ENCODE measurements at regions not wholly inside any gene's neighbourhood (a gene's known extent, or its start where the extent isn't known, plus 50 kb on each side); places are given as distances from the start of the nearest gene placed in this dataset.
"Not testable (repeated sequence)": the region's sequence is repeated elsewhere in the genome, so short reads cannot be mapped to it uniquely, and the experiment has no call there.

DNA sequence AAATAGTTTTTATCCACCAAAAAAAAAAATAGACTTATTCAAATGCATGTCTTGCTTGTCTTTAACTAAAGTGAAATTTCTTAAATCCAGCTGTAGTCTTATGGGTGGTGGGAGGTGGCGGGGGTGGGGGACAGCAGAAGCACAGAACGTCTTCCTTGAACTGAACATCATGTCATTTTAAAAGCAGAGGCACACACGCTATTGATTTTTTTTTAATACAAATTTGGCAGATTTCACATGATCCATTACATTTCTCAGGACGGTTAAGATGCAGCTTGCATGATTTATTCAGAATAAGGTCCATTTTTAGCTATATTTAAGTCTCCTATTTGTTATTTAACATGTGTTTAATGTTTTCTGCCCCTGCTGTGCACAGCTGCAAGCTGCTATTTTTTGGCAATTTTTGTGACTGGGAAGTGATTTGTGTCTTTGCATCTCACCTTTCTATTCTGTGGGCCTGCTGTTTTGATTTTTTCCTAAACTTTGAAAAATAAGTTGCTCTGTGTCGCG, 274.0 kb downstream of the TSHZ3 start:
- no peak for DNase-seq

DNA sequence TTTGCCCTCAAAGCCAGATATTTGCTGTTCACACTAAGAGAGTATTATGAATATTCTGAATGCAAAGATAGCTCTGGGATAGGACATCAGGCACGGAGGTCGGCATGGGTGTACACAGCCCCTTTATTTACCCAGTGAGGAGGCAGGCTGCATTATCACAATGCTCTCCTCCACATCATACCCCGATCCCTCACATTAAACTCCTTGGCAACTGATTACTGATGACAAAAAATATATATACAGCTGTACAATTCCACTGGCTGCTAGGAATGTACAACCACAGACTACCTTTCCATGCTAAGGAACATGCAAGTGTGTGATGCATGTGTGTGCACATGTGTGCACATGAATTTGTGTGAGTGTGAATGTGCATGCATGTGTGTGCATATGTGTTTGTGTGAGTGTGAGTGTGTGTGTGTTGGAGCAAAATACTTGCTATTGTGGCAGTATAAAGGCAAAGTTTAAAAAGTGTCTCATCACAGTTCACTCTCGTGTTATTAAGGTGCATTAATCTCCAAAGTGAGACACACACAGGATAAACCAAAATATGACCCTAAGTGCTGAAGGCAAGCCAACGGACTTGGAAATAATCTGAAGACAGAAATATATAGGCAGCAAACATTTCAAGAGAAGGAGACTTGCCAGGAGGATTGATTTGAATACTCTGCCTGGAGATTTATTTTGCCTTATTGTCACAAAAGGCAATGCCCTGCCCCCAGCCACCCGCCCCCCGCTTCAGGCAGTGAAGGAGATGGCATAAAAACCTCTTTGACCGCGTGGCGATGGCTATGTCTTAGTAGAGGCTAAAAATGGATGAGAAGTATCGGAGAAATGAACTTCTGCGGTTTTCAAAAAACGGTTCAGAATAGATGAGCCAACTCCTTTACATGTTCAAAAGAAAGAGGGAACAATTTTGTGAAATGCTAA, 274.8 kb downstream of the TSHZ3 start:
- no peak for DNase-seq

DNA sequence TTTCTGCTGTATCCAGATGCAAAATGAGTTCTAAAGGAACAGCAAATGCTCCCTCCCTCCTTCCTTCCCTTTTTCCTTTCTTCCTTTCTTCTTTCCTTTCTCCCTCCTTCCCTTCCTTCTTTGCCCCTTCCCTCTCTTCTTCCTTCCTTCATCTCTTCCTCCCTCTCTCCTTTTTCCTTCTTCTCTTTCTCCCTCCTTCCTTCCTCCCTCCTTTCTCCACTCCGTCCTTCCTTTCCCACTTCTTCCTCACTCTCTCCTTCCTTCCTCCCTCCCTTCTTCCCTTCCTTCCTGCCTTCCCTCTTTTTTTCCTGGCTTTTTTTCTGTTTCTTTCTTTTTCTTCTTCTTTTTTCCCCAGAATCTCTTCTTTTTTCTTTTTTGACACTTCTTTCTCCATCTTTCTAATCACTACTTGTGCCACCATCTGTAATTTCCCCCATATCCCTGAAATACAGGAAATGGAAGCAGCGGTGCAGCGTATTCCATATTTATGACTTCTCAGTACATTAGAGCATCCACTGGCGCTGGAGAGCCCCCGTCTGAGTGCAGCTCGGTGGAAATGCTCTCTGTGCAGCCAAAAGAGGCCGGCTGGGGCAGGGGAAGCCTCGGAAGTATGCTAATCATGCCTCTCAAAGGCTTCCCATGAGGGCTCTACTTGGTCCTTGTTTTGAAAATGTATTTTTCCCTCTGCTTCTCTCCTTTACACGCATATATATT, 275.6 kb downstream of the TSHZ3 start:
- DNase-seq: no peak

DNA sequence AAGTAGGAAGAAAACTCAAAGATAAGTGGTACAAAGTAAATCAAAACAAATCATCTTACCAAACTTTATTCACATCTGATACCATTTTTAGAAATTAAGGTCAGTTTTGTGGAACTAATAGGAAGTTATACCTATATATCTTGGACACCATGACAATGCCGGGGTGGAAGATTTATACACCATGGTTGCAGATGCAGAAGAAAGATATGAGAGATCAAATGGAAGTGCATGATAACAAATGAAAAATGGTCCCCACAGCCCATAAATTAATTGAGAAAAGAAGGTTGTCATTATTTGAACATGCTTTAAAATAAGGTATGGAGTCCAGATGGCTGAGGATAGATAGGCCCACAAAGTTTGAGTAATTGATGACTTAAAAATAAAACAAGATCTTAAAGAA, 276.8 kb downstream of the TSHZ3 start:
- DNase-seq: no peak

DNA sequence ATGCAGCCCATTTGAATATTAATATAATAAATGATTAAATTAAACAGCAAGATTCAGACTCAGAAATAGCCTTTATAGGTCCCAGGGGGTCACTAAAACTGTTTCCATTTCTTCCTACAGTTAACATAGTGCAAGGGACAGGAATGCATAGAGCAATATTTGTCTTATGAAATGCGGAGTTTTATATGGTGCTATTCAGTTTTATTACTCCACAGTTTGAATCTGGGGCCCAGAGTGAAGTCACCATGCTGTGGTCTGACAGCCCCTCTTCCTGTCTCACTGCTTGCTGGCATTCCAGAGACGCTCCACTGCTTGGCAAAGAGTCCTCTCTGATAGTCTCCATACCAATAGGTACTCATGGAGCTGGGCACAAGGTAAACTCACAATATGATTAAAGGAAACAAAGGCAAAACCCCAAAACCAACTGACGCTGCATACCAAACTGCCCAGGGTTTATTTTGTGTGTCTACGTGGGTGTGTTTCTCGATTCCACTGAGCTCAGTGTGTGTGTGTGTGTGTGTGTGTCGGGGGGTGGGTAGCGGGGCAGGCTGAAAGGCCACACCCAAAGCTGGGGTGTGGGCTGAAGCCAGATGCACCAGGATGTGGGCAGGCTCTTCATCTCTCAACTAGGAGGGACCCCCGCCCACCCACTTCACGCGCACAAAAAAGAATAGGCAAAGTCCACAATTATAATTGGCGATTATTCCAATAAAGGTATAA, 277.9 kb downstream of the TSHZ3 start:
- DNase-seq: no peak

DNA sequence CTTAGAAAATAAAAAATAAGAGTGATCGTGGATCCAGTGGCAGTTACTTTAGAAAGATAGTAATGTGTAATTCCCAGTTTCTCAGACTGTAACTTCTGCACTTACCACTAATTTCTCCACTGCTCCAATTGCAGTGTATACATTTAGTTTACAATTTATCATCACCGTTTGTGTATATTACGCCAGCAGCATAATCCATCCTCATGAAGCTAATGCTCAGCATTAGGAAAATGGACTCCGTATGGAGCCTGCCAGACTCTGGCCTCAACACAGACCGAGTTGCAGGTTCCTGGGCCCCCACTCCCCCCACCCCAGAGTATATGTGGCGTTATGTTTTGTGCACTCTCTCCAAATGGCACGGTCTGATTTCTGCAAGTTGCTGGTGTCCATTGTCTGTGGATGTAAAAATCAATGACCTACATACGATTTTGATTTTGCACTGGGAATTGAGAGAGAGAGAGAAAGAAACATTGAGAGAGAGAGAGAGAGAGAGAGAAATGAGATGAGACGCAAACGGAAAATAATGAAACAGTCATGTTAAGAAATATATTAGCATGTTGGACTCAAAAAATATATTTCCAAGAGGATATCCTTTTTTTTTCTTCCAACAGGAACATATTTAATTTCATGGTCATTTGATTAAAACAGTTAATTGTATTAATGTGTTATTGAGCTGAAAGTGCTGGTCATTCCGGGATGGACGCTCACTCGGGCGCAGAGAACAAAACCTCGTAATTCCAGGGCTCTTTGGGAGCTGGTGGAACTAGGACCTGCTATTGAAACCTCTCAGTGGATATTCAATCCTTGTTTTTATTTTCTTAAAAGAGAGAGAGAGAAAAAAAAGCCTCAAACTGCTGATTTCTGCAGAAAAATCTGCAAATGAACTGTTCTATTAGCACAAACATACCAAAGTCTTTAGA, 278.8 kb downstream of the TSHZ3 start:
- no peak for DNase-seq

DNA sequence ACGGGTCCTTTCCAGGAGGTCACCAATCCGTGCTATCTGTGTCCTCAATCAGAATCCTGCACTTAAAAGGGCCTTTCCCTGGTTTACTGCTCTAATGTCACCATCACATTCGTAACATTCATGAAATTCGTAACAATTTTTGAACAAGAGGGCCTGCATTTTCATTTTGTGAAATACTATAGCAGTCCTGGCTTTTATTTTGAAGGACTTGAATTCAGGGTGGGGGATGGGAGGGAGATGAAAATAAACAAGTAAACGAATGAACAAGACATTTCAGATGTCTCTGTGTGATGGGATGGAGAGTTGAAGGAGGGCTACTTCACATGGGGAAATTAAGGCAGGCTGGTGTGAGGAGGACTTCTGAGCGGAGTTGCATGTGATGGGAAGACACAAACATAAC, 281.0 kb downstream of the TSHZ3 start:
- no peak for DNase-seq

DNA sequence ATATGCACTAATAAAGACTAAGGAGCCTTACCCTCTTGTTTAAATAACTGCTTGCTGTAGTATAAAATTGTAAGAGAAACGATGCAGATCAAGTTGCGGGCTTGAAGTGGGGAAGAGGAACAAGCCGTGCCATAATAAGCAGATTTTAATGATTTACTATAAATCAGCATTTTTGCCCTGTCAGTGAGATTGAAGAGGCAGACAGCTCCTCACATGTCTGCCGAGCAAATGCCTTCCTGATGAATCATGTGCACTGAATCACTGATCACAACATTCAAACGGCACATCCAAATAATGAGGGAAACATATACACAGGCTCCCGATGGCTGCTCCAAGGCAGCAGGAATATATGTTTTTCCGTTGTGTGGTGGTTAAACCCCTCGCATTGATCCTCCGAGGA, 282.9 kb downstream of the TSHZ3 start:
- no peak for DNase-seq

DNA sequence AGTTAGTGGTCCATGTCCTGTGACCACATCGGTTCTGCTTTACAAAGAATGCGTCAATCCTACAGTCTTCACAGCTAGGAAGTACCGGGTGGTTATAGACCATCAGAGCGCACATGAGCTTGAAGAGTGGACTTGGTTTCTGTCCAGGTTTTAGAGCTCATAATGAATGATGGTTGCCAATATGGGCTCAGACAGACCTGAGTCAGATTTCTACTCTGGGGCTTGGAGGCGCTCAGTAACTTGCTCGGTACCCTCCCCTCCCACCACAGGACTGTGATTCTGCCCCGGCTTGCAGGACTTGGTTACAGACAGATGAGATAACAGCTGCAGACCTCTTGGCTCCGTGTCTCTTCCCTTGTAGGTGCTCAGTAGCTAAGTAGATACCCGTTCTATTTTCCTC, 284.7 kb downstream of the TSHZ3 start:
- no peak for DNase-seq

DNA sequence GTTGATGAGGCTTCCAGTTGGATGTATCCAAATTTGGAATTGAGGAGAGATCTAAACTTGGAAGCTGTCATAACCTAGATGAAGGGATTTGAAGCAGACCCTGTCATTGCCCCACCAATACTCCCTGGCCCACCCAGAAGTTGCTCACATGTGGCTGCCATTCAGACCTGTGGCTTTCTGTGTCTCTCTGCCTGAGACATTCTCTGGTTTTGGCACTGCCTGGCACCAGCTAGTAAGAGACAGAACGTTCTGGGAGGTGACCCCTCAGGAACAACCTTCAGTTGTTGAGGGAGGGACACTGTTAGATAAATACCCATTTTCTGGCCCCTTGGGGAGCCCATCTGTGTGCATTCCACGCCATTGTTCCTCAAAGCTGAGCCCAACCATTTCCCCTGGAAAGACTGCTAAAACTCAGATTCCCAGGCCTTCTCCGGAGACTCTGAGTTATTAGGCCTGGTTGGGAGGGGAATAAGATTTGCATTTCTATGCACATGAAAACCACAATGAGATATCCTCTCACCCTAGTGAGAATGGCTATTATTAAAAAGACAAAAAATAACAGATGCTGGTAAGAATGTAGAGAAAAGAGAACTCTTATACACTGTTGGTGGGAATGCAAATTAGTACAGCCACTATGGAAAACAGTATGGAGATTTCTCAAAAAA, 290.4 kb downstream of the TSHZ3 start:
- no peak for DNase-seq

DNA sequence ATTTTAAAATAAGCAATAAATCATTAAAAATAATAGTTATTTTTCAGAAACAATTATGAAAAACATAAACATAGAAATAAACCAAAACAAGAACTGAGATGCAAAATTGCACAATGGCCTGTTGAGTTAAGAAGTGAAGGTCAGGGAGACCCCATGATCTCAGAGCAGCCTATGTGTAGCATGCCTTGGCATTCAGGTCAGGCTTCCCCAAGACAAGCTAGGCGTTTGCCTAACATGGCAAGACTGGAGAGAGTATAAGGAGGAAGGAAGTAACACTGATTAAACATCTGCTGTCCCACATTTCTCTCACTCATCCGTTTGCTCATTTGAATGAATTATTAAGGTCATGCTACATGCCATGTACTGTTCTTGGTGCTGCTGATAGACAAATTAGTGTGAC, 291.8 kb downstream of the TSHZ3 start:
- no peak for DNase-seq

DNA sequence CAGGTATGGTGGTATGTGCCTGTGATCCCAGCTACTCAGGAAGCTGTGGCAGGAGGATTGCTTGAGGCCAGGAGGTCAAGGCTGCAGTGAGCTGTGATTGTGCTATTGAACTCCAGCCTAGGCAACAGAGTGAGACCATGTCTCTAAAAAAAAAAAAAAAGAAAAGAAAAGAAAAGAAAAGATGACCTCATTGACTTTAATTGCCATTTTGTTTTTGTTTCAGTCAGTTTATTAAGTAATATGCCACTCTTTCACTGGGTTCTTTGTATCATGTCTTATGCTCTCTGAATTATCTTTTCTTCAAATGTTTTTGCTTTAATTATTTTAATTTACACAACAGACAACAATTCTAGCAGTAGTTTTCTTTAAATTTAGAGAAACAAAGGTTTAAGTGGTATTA, 293.8 kb downstream of the TSHZ3 start:
- DNase-seq: no peak

DNA sequence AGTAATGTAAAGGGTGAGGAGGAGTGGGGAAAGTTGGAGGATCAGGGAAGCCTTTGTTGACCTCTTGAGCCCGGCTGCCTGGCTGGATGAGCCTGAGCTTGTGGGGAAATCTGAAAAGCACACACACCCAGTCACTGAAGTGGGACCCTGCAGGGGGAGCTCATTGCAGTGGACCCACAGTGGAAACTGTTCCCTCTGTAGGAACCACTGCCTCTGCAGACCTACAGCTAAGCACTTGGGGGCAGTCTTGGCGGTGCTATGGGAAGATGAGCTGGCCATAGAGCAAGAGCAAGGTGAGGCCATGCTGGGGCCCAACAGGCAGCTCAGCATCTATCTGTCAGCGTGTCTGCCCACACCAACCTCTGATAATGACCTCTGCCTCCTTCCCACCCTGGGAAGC, 294.8 kb downstream of the TSHZ3 start:
- no peak for DNase-seq

DNA sequence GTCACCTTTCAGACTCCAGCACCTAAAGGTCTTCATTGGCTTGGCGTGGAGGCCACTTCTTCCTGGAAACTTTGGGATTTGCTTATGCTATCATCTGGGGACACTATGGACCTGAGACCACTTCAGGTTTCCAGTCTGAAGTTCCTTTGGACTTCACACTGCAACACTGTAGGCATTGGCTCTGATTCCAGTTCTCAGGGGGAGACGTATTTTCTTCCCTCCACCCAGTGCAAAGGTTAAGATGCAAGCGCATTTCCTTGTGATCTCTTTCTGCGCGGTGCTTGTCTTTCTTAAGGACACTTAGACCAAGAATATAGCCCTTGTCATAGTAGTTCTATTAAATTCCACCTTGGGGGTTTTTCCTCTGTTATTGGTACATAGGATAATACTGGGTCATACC, 299.8 kb downstream of the TSHZ3 start:
- no peak for DNase-seq

DNA sequence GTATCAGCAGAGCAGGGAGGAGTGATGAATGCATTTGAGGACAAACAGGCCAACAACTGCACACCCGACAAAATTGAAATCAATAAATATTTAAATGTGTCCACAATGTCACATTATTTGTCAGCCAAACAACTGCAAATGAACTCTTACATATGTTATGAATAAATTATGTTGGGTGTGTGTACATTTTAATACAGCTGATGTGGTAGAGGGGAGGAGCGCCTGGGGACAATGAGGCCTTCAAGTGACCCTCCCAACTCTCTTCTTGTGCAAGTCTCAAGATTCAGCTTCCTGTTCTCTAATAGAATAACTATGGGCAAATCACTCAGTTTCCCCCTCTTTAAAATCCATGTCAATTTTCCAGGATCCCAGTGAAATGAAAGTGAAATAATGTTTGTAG, 303.2 kb downstream of the TSHZ3 start:
- DNase-seq: no peak

DNA sequence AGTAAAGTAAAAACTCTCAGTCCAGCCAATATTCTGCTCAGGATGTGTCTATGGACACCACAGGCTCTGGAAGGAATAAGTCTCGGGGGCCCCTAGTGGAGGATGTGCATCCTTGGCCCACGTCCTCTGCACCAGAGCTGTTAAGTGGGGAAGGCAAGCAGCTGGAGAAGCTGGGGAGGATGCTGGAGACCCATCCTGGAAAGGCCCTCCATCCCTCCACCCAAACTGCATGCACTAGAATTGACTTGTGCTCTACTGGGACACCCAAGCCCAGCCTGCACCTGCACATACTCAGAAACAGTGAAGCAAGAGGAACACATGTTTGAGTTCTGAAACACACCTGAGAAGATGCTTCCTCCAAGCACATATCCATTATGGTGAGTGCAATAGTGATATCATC, 307.8 kb downstream of the TSHZ3 start:
- DNase-seq: no peak

DNA sequence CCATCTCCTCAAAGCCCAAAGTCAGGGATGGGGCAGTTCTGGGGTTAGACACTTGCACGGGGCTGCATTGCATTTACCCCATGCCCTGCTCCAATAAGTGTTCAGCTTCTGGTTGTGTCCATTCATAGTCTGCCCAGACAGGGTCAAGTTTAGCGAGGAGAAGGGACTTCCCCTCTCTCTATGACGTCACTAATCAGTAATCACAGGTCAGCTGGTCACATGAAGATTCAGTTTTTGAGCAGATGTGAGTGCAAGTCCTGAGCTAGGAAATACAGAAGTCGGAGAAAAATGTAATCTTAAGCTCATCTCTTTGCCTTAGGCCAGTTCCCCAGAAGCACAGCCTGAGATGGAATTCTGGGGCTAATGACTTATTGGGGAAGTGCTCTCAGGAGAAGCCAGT, 310.1 kb downstream of the TSHZ3 start:
- no peak for DNase-seq

DNA sequence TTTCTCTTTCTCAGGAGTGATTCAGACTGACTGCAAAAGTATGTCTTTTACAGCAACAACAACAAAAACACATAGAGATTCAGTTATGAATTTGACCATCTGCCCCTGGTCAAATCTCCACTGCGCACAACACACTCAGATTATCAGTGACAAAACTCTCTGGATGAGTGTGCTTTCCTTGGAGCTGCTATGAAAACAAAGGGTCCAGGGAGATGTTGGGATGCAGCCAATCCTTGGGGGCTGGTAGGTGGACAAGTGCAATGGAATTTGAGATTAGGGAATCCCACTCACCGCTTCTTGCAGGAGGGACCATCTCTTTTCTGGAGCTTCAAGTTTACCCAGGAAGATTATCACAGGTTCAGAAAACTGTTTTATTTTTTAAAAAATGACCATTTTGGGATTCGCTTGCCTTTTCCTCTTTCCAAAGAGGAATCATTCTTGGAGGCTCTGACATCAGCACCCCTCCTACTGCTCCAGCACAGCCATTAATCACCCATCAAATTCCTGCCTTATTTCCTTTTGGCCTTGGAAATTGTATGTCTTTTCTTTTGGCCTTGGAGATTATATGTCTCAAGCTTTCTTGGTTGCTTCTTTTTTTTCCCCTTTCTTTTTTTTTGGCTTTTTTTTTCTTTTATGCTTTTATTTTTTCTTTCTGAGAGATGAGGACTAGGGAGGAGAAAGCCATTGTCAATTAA, 311.8 kb downstream of the TSHZ3 start:
- DNase-seq: no peak

DNA sequence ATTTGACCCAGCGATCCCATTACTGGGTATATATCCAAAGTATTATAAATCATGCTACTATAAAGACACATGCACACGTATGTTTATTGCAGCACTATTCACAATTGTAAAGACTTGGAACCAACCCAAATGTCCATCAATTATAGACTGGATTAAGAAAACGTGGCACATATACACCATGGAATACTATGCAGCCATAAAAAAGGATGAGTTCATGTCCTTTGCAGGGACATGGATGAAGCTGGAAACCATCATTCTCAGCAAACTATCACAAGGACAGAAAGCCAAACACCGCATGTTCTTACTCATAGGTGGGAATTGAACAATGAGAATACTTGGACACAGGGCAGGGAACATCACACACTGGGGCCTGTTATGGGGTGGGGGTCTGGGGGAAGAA, 317.8 kb downstream of the TSHZ3 start:
- not testable (repeated sequence) for DNase-seq

DNA sequence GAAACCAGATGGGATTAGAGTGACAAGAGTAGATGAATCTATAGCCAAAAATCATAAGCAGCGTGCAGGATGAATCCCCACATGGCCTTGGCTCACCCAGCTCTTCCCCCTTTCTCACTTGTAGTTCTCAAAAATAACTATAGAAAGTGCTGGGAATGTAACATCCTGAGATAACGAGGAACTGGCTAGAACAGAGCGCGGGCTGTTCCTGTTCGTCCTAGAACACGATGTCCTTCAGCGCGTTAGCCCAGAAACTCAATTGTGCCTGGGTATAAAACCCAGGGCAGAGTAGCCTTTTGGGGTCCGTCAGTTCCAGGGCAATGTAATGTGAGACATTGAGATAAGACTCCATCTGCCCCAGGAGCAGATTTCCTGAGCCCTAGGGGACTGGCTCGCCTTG, 326.2 kb downstream of the TSHZ3 start:
- DNase-seq: no peak

DNA sequence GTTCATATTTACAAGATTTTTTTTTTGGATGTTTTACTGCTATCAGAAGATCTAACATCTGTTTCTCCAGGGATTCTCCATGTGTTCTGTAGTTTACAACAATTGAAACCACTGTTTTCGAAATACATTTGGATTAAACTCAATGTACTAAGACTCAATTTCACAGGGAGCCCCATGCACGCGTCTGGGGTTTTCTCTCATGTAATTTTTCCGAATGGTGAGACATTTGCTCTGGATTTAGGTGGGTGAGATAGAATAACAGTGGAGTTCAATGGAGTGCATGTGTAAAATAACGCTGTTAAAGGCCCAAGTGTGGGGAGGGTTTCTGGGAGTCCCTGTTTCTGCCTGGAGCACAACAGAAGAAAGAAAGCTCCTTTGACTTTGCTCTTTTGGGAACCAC, 330.3 kb downstream of the TSHZ3 start:
- DNase-seq: no peak

All from activated CD4-positive, CD25-positive, alpha-beta regulatory T cell (primary cell).